ENCODE measurements at regions not wholly inside any gene's neighbourhood (a gene's known extent, or its start where the extent isn't known, plus 50 kb on each side); places are given as distances from the start of the nearest gene placed in this dataset.
"Not testable (repeated sequence)": the region's sequence is repeated elsewhere in the genome, so short reads cannot be mapped to it uniquely, and the experiment has no call there.

- DNase-seq (ENCODE audit: low read depth, low spot score) = not testable (repeated sequence)
These were observed 604.1 kb upstream of the IGFBP7 start for GRCh38 chr4:57714313-57714712.

GRCh38 chr4:57710053-57710452 lies 599.9 kb upstream of the IGFBP7 start:
- DNase-seq (ENCODE audit: low read depth, low spot score) = no peak

- DNase-seq (ENCODE audit: low read depth, low spot score) = no peak
These were observed 581.2 kb upstream of the IGFBP7 start for GRCh38 chr4:57691370-57691769.

GRCh38 chr4:57689693-57690205 lies 579.6 kb upstream of the IGFBP7 start:
- no peak for DNase-seq (ENCODE audit: low read depth, low spot score)

- no peak for DNase-seq (ENCODE audit: low read depth, low spot score)
These were observed 572.1 kb upstream of the IGFBP7 start for GRCh38 chr4:57682275-57682674.

GRCh38 chr4:57679969-57680368 lies 569.8 kb upstream of the IGFBP7 start:
- DNase-seq (ENCODE audit: low read depth, low spot score) = no peak

- no peak for DNase-seq (ENCODE audit: low read depth, low spot score)
These were observed 566.2 kb upstream of the IGFBP7 start for GRCh38 chr4:57676394-57676793.

- no peak for DNase-seq (ENCODE audit: low read depth, low spot score)
These were observed 562.8 kb upstream of the IGFBP7 start for GRCh38 chr4:57672846-57673433.

GRCh38 chr4:57668621-57669020 lies 558.4 kb upstream of the IGFBP7 start:
- no peak for DNase-seq (ENCODE audit: low read depth, low spot score)

- DNase-seq (ENCODE audit: low read depth, low spot score) = no peak
These were observed 555.6 kb upstream of the IGFBP7 start for GRCh38 chr4:57665806-57666205.

- DNase-seq (ENCODE audit: low read depth, low spot score) = no peak
These were observed 551.4 kb upstream of the IGFBP7 start for GRCh38 chr4:57661517-57662090.

GRCh38 chr4:57658673-57659072 lies 548.5 kb upstream of the IGFBP7 start:
- no peak for DNase-seq (ENCODE audit: low read depth, low spot score)

- no peak for DNase-seq (ENCODE audit: low read depth, low spot score)
These were observed 548.0 kb upstream of the IGFBP7 start for GRCh38 chr4:57658188-57658587.

GRCh38 chr4:57655342-57655741 lies 545.2 kb upstream of the IGFBP7 start:
- DNase-seq (ENCODE audit: low read depth, low spot score) = no peak

GRCh38 chr4:57652779-57653178 lies 542.6 kb upstream of the IGFBP7 start:
- DNase-seq (ENCODE audit: low read depth, low spot score) = no peak

GRCh38 chr4:57640391-57641100 lies 530.4 kb upstream of the IGFBP7 start:
- DNase-seq (ENCODE audit: low read depth, low spot score) = no peak

- no peak for DNase-seq (ENCODE audit: low read depth, low spot score)
These were observed 529.6 kb upstream of the IGFBP7 start for GRCh38 chr4:57639561-57640382.

- DNase-seq (ENCODE audit: low read depth, low spot score) = no peak
These were observed 525.7 kb upstream of the IGFBP7 start for GRCh38 chr4:57635910-57636309.

GRCh38 chr4:57633212-57633859 lies 523.2 kb upstream of the IGFBP7 start:
- no peak for DNase-seq (ENCODE audit: low read depth, low spot score)

GRCh38 chr4:57632564-57632963 lies 522.4 kb upstream of the IGFBP7 start:
- DNase-seq (ENCODE audit: low read depth, low spot score) = no peak

GRCh38 chr4:57631147-57631546 lies 521.0 kb upstream of the IGFBP7 start:
- no peak for DNase-seq (ENCODE audit: low read depth, low spot score)

Data from pulmonary artery endothelial cell (primary cell).